ENCODE measurements at regions not wholly inside any gene's neighbourhood (a gene's known extent, or its start where the extent isn't known, plus 50 kb on each side); places are given as distances from the start of the nearest gene placed in this dataset.

- TF ChIP-seq EP300 (IDR thresholded peaks at IDR 0.05) (no peak), POLR2A (IDR thresholded peaks at IDR 0.05; ENCODE audit: low read length) (no peak), CTCF (IDR thresholded peaks at IDR 0.05) (no peak)
Measured at GRCh38 chr21:35222021-35222420, 172.9 kb upstream of the RUNX1 start.

All from A549 (cell line).